ENCODE measurements at regions not wholly inside any gene's neighbourhood (a gene's known extent, or its start where the extent isn't known, plus 50 kb on each side); places are given as distances from the start of the nearest gene placed in this dataset.

GRCh38 chr2:19300961-19301360 lies 57.5 kb downstream of the OSR1 start:
- no peak for DNase-seq (ENCODE audit: low read depth, low spot score)

DNA sequence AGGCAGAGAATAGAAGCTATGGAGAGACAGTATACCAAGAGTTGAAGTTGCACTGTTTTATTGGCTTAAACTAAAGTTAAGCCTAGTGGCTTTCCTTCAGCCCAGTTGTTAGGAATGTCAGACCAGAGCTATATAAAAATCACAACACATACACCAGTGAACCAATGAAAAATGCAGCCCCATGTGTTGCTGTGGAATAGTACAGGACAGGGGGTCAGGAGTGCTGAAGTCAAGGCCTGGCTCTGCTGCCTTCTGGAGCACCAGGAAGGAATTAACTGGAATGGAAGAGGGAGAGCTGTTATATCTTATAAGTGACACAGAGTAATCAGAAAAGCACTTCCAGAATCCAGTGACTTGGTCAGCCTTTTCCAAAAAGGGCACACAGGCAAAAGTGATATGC lies 58.9 kb downstream of the OSR1 start:
- DNase-seq (ENCODE audit: low read depth, low spot score) = no peak

DNA sequence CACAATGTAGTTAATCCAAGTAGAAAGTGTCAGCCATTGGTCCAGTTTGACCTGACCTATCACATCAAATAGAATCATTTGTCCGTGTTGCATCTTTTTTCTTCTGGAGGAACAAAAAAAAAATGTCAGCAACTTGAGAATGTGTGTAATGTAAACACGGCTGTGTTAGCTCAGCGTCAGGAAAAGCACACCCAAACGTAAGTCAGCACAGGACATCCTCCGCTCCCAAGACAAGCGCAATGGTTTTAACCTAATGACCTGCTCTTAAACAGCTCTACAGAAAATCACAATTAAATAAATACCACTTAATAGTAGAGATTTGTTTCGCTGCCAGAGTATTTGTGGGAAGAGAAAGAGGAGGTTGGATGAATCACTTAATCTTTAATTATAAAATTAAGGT lies 59.4 kb downstream of the OSR1 start:
- no peak for DNase-seq (ENCODE audit: low read depth, low spot score)

DNA sequence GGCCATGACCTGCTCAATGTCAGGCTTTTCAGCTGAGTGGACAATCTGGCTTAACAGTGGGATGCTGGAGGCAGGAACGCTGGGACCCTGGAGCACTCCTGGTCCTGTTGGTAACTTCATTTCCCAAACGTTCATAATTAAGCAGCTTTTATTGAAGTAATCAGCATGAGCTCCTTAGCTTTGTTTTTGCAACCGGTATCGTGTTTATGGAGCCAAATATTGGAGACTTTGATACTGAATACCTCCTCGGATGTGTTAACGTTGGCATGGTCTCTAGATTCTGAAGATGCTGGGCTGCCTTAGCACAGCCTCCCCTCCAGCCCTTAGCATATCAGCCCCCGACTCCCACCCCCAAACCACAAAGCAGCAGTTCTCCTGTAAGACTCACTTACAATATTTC lies 60.7 kb downstream of the OSR1 start:
- peak; percentile 61 for DNase-seq (ENCODE audit: low read depth, low spot score)

- DNase-seq (ENCODE audit: low read depth, low spot score) = no peak
These were observed 62.4 kb downstream of the OSR1 start for GRCh38 chr2:19295998-19296502.

DNA sequence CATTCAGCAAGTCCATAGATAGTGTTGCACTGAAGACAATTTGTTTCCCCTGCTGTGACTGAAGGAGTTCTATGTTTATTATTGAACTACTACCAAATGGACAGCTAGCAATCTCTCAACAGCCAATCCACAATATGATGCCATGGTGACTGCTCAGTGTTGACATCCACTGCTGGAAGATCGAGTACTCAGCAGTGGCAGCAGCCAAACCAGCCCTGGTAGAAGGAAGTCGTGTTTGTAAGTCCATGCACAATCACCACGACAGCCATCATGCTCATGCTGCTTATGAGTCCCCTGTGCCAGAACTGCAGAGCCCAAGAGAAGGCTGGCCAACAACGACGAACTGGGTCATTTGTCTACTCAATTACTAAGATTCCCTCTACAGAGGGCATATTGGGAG lies 66.4 kb downstream of the OSR1 start:
- DNase-seq (ENCODE audit: low read depth, low spot score) = no peak

DNA sequence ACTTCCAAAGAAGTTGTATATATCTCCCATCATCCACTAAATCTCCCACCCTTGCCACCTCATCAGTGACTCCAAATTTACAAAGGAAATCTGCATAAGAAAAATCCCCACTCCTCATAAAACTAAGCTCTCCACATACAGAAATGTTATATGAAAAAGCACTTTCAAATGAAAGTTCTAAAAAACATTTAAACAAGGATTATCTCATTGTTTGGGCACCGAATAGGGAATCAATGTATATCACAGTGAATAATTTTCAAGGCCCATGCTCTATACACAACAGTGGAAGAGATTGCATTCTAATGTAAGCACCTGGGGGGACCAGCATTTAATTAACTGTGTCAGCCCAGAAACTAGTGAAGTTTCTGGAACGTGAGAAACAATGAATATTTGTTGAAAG lies 70.1 kb downstream of the OSR1 start:
- DNase-seq (ENCODE audit: low read depth, low spot score) = no peak

DNA sequence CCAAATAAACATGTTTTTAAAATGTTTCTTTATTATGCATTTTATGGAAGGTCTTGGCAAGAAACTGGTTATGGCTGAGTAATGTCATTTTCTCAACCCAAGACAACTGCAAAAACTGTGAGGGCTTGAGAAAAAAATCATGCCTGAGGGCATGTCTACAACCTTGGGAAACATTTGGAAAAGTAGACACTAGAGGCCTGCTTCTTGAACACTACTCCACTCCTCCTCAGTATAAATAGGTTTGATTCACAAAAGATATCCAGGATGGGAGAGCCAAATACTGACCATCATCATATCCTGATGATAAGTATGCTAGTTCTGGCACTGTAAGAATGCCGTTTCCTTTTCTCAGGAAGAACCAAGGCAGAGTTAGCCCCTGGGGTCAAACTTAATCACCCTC lies 71.1 kb downstream of the OSR1 start:
- no peak for DNase-seq (ENCODE audit: low read depth, low spot score)

GRCh38 chr2:19282305-19282704 lies 76.1 kb downstream of the OSR1 start:
- no peak for DNase-seq (ENCODE audit: low read depth, low spot score)

DNA sequence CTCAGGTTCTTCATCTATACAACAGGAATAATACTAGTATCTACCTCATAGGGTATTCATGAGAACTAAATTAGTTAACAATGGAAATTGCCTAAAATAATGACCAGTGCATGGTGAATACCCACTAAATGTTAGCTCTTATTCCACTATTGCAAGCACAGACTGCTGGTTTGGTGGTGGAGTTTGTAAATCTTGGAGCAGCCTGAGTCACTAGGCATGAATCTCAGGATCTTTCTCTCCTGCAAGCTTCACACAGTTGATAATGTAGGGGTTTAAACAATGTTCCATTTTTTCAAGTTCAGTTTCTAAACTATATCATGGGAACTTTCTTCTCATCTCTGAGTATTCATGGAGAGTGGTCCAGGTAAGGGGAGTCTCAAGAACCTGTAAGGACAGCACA lies 84.0 kb downstream of the OSR1 start:
- DNase-seq (ENCODE audit: low read depth, low spot score) = no peak

DNA sequence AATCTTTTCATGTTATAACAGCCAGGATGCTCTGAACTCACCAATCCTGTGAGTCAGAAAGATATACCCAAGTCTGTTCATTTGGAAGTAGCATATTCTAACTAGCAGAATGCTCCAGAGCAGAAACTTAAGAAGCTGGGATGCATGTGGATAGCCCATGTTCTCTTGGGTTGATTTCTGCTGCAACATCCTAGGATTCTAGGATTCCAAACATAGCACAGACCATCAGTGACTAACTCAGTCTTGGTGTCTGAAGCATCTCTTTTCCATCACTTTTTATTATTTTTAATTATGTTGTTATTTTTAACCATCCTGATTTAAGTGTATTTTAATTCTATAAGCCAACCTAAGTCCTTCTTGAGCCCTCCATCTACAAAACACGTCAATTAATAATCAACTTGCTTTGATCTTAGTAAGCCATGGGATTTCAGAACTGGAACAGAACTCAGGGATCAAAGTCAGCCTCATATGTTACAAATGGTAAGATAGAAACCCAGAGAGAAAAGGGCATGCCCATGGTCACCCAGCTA lies 85.4 kb downstream of the OSR1 start:
- no peak for DNase-seq (ENCODE audit: low read depth, low spot score)

GRCh38 chr2:19272039-19272438 lies 86.4 kb downstream of the OSR1 start:
- DNase-seq (ENCODE audit: low read depth, low spot score) = no peak

- DNase-seq (ENCODE audit: low read depth, low spot score) = no peak
These were observed 93.6 kb downstream of the OSR1 start for GRCh38 chr2:19264852-19265251.

GRCh38 chr2:19262150-19262549 lies 96.3 kb downstream of the OSR1 start:
- no peak for DNase-seq (ENCODE audit: low read depth, low spot score)

DNA sequence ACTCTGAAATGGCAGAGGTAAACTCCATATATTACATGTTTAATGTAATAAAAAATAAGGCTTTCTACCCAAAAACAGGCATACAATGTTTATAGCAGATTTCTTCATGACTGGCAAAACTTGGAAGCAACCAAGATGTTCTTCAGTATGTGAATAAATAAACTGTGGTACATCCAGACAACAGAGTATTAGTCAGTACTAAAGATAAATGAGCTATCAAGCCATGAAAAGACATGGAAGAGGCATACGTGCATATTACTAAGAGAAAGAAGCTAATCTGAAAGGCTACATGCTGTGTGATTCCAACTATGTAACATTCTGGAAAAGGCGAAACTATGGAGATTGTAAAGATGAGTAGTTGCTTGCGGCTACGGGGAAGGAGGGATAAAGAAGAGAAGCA lies 97.4 kb downstream of the OSR1 start:
- DNase-seq (ENCODE audit: low read depth, low spot score) = no peak

- peak; percentile 52 for DNase-seq (ENCODE audit: low read depth, low spot score)
These were observed 102.3 kb downstream of the OSR1 start for GRCh38 chr2:19256121-19256601.

- DNase-seq (ENCODE audit: low read depth, low spot score) = no peak
These were observed 102.9 kb downstream of the OSR1 start for GRCh38 chr2:19255481-19255880.

DNA sequence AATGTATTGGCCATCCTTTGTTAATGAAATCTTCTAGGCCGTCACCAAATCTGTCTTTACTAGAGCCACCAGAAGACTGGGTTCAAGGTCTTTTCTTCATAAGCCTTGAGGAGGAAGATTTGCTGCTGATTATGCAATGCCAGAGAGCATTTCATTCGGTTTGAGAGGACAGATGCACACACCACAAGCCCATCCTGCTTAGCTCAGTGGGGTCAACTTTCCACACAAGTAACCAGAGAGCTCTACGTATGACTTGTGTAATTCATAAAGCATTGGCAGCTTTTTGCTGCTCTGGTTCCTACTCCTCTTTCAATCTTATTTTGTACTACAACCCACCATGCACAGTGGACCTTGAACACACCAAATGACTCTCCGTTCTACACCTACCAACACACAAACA lies 106.9 kb downstream of the OSR1 start:
- no peak for DNase-seq (ENCODE audit: low read depth, low spot score)

- DNase-seq (ENCODE audit: low read depth, low spot score) = no peak
These were observed 107.5 kb downstream of the OSR1 start for GRCh38 chr2:19250906-19251305.

DNA sequence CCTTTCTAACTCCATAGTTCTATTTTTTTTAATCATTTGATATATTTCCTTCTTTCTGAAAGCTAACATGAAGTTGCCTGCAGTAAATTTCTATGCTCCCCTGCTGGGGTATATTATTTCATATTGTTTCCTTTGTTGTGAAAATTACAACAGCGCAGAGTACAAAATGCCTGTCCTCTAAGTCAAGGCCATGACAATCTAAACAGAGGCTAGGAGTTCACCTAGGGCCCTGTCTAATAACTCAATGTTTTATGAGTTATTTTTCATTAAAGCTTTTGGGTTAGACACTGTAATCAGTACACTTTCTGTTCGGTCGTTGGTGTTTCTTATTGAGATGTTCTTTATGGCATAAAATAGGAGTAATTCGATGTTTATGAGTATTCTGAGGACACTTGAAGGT lies 111.2 kb downstream of the OSR1 start:
- DNase-seq (ENCODE audit: low read depth, low spot score) = no peak

GRCh38 chr2:19246496-19246895 lies 111.9 kb downstream of the OSR1 start:
- no peak for DNase-seq (ENCODE audit: low read depth, low spot score)

DNA sequence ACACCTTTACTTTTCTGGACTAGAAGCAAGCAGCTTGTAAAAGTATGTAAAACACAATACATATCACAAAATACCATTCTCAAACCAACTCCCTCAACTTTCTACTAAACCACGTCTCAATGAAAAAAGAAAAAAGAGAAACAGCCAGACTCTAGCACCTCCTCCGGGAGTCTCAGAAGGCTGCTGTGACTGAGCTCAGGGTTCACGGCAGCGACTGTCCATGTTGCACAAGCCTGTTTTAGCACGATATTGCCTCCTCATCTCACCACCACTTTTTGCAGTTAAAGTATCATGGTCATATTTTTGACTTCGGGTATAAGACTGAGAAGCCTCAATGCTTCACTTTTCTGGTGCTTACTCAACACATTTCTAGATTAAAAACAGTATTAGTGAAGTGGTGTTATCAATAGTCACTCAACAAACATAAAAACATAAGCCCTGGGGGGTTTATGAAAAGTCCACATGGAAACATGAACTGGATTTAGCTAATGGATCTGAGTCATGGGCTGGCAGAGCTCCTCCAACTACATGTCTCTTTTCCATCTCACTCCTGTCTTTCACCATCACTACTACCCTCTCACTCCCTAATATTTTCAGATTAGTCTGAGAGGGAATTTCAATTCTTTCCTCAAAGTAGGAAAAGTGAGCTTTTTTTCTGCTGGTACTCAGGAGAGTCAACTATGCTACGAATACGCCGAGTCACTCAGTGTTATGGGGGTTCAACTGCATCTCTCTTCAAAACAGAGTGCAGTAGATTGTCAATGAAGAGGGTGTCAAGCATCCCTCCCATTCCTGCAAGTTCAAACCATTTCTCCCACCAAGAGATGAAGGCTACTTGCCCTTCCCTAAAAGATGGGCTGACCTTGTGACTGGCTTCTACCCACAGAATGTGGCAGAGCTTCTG lies 113.7 kb downstream of the OSR1 start:
- DNase-seq (ENCODE audit: low read depth, low spot score) = no peak

- no peak for DNase-seq (ENCODE audit: low read depth, low spot score)
These were observed 119.9 kb downstream of the OSR1 start for GRCh38 chr2:19238440-19239060.

Measured in smooth muscle cell of the brain vasculature (primary cell).